Fibroblast of lung (primary cell): ENCODE measurements at regions not wholly inside any gene's neighbourhood (a gene's known extent, or its start where the extent isn't known, plus 50 kb on each side); places are given as distances from the start of the nearest gene placed in this dataset.

ENCODE experiments used
- CTCF ChIP-seq, 2 donors: IDR thresholded peaks in 1 of 2; conservative IDR thresholded peaks in 1 of 2; 1 replicate in 1 of 2; 2 replicates in 1 of 2; pipeline ENCODE4 v1.5.1; 2011 to 2012; ENCODE audit warnings: low read length in 2 of 2, control low read depth in 1 of 2, inconsistent platforms in 1 of 2, low read depth in 1 of 2, mild to moderate bottlenecking in 1 of 2
- EZH2 ChIP-seq: IDR thresholded peaks from 2 replicates; pipeline ENCODE4 v1.5.1; 2012; ENCODE audit warnings: low read length, control low read depth, mild to moderate bottlenecking; ENCODE audit errors: missing control alignments

GRCh38 chr14:58792416-58792815 lies 154.7 kb downstream of the DACT1 start:
- TF ChIP-seq CTCF (conservative IDR thresholded peaks at IDR 0.05 in 1 of 2, IDR thresholded peaks at IDR 0.05 in 1 of 2; ENCODE audit: low read depth in 1 of 2, low read length in 2 of 2) (no peak), EZH2 (no peak)
